Sigmoid colon (tissue), 4 donors: ENCODE measurements at regions not wholly inside any gene's neighbourhood (a gene's known extent, or its start where the extent isn't known, plus 50 kb on each side); places are given as distances from the start of the nearest gene placed in this dataset.

Experiments used
- EP300 ChIP-seq, 4 donors: sonication (generic); formaldehyde crosslinking; IDR thresholded peaks; one replicate each; pipeline ENCODE4 v1.6.1; 2017; ENCODE audit warnings: antibody characterized with exemption in 4 of 4
- POLR2A ChIP-seq, 2 donors: fragments of 450-650 bp; IDR thresholded peaks; one replicate each; pipeline ENCODE4 v1.6.1; 2016; ENCODE audit warnings: antibody characterized with exemption in 2 of 2, mild to moderate bottlenecking in 2 of 2, moderate library complexity in 2 of 2
- POLR2AphosphoS5 ChIP-seq, 4 donors: sonication (generic); formaldehyde crosslinking; IDR thresholded peaks; one replicate each; pipeline ENCODE4 v1.6.1; 2017; ENCODE audit warnings: antibody characterized with exemption in 4 of 4
- TF ChIP-seq, protein P1 (sequence below), 4 experiments: fragments of 450-650 bp in 3 of 4; fragments of 200-600 bp in 1 of 4; IDR thresholded peaks; one replicate each; pipeline ENCODE4 v1.5.1; 2016 to 2019; ENCODE audit warnings: antibody characterized with exemption in 4 of 4, mild to moderate bottlenecking in 3 of 4, moderate library complexity in 2 of 4

DNA sequence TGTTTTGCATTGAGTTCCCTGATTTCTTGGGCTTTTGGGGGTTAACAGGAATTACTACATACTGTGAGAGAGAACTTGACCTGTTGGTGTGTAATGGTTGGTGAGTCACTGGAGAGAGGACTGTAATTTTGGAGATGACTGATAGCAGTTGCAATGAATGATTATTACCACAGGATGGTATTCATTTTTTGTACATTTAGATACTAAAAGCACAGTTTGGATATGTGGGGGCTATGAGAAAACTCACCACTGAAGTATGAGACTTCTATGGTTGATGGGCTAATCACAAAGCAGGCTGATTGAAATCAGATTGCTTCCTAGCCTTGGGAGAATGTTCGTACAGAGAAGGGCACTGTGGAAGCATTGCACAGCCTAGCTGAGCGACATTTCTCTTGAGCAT, 1571.3 kb upstream of the PRMT6 start:
- no peak for TF ChIP-seq EP300 (IDR thresholded peaks at IDR 0.05)
- TF ChIP-seq, protein P1, sequence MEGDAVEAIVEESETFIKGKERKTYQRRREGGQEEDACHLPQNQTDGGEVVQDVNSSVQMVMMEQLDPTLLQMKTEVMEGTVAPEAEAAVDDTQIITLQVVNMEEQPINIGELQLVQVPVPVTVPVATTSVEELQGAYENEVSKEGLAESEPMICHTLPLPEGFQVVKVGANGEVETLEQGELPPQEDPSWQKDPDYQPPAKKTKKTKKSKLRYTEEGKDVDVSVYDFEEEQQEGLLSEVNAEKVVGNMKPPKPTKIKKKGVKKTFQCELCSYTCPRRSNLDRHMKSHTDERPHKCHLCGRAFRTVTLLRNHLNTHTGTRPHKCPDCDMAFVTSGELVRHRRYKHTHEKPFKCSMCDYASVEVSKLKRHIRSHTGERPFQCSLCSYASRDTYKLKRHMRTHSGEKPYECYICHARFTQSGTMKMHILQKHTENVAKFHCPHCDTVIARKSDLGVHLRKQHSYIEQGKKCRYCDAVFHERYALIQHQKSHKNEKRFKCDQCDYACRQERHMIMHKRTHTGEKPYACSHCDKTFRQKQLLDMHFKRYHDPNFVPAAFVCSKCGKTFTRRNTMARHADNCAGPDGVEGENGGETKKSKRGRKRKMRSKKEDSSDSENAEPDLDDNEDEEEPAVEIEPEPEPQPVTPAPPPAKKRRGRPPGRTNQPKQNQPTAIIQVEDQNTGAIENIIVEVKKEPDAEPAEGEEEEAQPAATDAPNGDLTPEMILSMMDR (IDR thresholded peaks at IDR 0.05) = no peak
- TF ChIP-seq POLR2A (IDR thresholded peaks at IDR 0.05) = no peak
- no peak for TF ChIP-seq POLR2AphosphoS5 (IDR thresholded peaks at IDR 0.05)
